HG03135 (cell line): ENCODE measurements at regions not wholly inside any gene's neighbourhood (a gene's known extent, or its start where the extent isn't known, plus 50 kb on each side); places are given as distances from the start of the nearest gene placed in this dataset.

ENCODE experiments used
- ATAC-seq: cut with Tn5 transposase; IDR thresholded peaks from one replicate; pipeline ENCODE4 v1.9.1; 2021; ENCODE audit warnings: mild to moderate bottlenecking, moderate library complexity; ENCODE audit not compliant: unreplicated experiment

- ATAC-seq, result no peak
Measured at GRCh38 chr7:37504801-37505200, 56.1 kb upstream of the ELMO1 start.

GRCh38 chr7:37505750-37506353 lies 57.2 kb upstream of the ELMO1 start:
- ATAC-seq, result no peak

GRCh38 chr7:37508118-37508517 lies 59.5 kb upstream of the ELMO1 start:
- no peak for ATAC-seq

- ATAC-seq, result no peak
Measured at GRCh38 chr7:37510043-37510634, 61.5 kb upstream of the ELMO1 start.

GRCh38 chr7:37511915-37512314 lies 63.3 kb upstream of the ELMO1 start:
- no peak for ATAC-seq

GRCh38 chr7:37514497-37514896 lies 65.8 kb upstream of the ELMO1 start:
- ATAC-seq, result no peak

- no peak for ATAC-seq
Measured at GRCh38 chr7:37516664-37517063, 68.0 kb upstream of the ELMO1 start.

GRCh38 chr7:37518266-37518665 lies 69.6 kb upstream of the ELMO1 start:
- ATAC-seq, result no peak

- ATAC-seq, result no peak
Measured at GRCh38 chr7:37524056-37524455, 75.4 kb upstream of the ELMO1 start.

GRCh38 chr7:37524797-37525196 lies 76.1 kb upstream of the ELMO1 start:
- no peak for ATAC-seq

GRCh38 chr7:37526623-37527022 lies 78.0 kb upstream of the ELMO1 start:
- ATAC-seq, result no peak

GRCh38 chr7:37527109-37527508 lies 78.4 kb upstream of the ELMO1 start:
- no peak for ATAC-seq

- no peak for ATAC-seq
Measured at GRCh38 chr7:37531225-37531624, 82.6 kb upstream of the ELMO1 start.

- ATAC-seq, result no peak
Measured at GRCh38 chr7:37532636-37533035, 84.0 kb upstream of the ELMO1 start.

GRCh38 chr7:37534893-37535610 lies 86.4 kb upstream of the ELMO1 start:
- ATAC-seq, result no peak

GRCh38 chr7:37535841-37536240 lies 87.2 kb upstream of the ELMO1 start:
- no peak for ATAC-seq

- ATAC-seq, result no peak
Measured at GRCh38 chr7:37536706-37537105, 88.0 kb upstream of the ELMO1 start.

- no peak for ATAC-seq
Measured at GRCh38 chr7:37537439-37537838, 88.8 kb upstream of the ELMO1 start.

- no peak for ATAC-seq
Measured at GRCh38 chr7:37538945-37539344, 90.3 kb upstream of the ELMO1 start.

GRCh38 chr7:37540917-37541316 lies 92.3 kb upstream of the ELMO1 start:
- no peak for ATAC-seq

GRCh38 chr7:37541810-37542443 lies 93.3 kb upstream of the ELMO1 start:
- ATAC-seq, result peak; percentile 84
